WERI-Rb-1 (cell line): ENCODE measurements at regions not wholly inside any gene's neighbourhood (a gene's known extent, or its start where the extent isn't known, plus 50 kb on each side); places are given as distances from the start of the nearest gene placed in this dataset.

Source experiments
- DNase-seq: peaks from one replicate; pipeline ENCODE4 v3.0.0-alpha.2; 2020
- H3K27ac ChIP-seq: fragments of 250-450 bp; sonication (Bioruptor Pico); 2 replicates; pipeline ENCODE4 v1.5.1; 2020; ENCODE audit warnings: mild to moderate bottlenecking, moderate library complexity
- H3K27me3 ChIP-seq: fragments of 250-450 bp; sonication (Bioruptor Pico); 2 replicates; pipeline ENCODE4 v1.5.1; 2021; ENCODE audit warnings: mild to moderate bottlenecking, low read depth, moderate library complexity; ENCODE audit not compliant: insufficient read depth, severe bottlenecking
- H3K36me3 ChIP-seq: fragments of 250-450 bp; sonication (Bioruptor Pico); 2 replicates; pipeline ENCODE4 v1.5.1; 2020; ENCODE audit warnings: mild to moderate bottlenecking, moderate library complexity
- H3K4me3 ChIP-seq: 2 replicates; pipeline ENCODE4 v1.5.1; 2011; ENCODE audit warnings: low read depth, mild to moderate bottlenecking, control low read depth, low read length
- H3K9me3 ChIP-seq: fragments of 250-450 bp; sonication (Bioruptor Pico); 2 replicates; pipeline ENCODE4 v1.5.1; 2021; ENCODE audit warnings: mild to moderate bottlenecking, moderate library complexity; ENCODE audit not compliant: severe bottlenecking
- TF ChIP-seq, protein P1 (sequence below): IDR thresholded peaks from 2 replicates; pipeline ENCODE4 v1.5.1; 2011; ENCODE audit warnings: low read depth, mild to moderate bottlenecking, control low read depth, inconsistent platforms, low read length

DNA sequence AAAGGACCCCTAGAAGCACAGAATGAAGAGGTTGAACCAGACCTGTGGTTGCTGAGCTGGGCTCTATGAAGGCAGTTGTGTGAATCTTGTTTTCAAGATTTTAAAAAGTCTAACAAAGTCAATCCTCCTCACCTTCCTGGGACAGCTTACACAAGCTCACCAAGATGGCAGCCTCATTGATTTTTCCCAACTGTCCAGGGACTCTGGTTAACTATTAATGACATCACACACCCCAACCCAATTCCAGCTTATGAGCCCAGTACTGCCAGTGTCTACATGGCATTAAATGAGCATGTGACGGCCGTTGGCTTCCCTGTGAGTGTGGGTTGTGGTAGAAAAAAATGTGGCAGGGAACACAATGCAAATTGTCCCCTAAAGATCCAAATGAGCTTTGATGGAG lies 137.0 kb downstream of the CHST1 start:
- H3K9me3 ChIP-seq, result no peaks in the 10 kb centered on the region
- DNase-seq, result no peak
- no peak overlapping the region for H3K4me3 ChIP-seq
- H3K27me3 ChIP-seq, result no peaks in the 10 kb centered on the region
- H3K27ac ChIP-seq, result no peak overlapping the region
- TF ChIP-seq, protein P1, sequence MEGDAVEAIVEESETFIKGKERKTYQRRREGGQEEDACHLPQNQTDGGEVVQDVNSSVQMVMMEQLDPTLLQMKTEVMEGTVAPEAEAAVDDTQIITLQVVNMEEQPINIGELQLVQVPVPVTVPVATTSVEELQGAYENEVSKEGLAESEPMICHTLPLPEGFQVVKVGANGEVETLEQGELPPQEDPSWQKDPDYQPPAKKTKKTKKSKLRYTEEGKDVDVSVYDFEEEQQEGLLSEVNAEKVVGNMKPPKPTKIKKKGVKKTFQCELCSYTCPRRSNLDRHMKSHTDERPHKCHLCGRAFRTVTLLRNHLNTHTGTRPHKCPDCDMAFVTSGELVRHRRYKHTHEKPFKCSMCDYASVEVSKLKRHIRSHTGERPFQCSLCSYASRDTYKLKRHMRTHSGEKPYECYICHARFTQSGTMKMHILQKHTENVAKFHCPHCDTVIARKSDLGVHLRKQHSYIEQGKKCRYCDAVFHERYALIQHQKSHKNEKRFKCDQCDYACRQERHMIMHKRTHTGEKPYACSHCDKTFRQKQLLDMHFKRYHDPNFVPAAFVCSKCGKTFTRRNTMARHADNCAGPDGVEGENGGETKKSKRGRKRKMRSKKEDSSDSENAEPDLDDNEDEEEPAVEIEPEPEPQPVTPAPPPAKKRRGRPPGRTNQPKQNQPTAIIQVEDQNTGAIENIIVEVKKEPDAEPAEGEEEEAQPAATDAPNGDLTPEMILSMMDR, result no peak
- H3K36me3 ChIP-seq, result no peaks in the 10 kb centered on the region

DNA sequence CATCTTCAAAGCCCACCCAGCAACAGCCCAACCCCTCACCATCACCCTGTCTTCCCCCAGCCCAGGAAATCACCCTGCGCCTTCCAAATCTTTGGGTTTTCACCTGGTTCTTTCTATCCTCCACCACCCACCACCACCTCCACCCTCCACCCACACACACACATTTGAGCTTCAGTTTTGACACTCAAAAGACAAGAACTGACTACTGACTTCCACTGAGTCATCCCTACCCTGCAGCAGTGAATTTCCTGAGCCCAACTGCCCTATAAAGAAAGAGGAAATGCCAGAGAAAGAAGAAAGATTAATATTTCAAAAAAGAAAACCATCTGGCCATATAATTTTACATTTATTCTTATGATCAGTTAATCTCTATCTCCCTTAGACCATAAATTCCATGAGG lies 137.5 kb downstream of the CHST1 start:
- Histone ChIP-seq H3K4me3 (no peak overlapping the region), H3K27ac (no peak overlapping the region), H3K36me3 (no peaks in the 10 kb centered on the region), H3K27me3 (no peaks in the 10 kb centered on the region), H3K9me3 (no peaks in the 10 kb centered on the region)
- no peak for DNase-seq
- TF ChIP-seq, protein P1, result no peak

DNA sequence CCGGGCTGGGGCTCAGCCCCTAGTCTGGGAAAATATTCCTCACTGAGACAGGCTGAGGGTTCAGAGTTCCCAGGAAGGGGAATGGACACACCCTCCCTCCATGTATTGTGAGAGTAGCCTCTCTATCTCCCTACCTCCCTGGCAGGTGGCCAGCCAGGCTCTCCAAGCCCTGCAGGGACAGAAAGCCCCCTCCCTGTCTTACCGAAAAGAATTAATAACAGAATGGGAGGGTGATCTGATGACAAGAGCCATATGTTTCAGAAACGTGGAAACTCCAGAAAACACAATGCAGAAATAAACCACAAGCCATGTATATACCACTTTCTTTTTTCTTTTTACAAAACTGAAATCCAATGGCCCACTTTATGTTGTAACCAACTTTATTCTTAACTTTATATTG lies 140.0 kb downstream of the CHST1 start:
- H3K36me3 ChIP-seq, result no peaks in the 10 kb centered on the region
- DNase-seq, result peak; percentile 48
- peak overlapping the region; percentile 16; the same call in 1 of the 2 replicates for H3K27ac ChIP-seq
- TF ChIP-seq, protein P1, result no peak
- H3K27me3 ChIP-seq, result no peaks in the 10 kb centered on the region
- H3K9me3 ChIP-seq, result no peaks in the 10 kb centered on the region
- no peak overlapping the region for H3K4me3 ChIP-seq

DNA sequence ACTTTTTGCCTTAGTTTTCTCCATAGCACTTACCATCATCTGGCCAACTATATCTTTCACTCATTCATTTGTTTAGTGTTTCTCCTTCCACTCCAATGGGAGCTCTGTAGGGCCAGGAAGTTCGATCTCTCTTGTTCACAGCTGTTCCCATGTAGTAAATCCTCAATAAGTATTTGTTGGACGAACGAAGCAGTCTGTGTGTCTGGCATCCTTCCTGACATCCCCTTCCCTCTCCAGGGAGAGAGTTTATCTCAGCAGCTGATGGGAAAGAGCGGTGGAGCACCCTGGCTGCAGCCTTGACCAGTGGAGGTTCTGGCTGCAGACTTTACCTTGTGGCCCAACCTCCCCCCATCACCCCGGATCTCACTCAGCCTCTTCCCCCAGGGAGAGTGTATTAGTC lies 141.7 kb downstream of the CHST1 start:
- H3K27me3 ChIP-seq, result no peaks in the 10 kb centered on the region
- H3K36me3 ChIP-seq, result no peaks in the 10 kb centered on the region
- H3K9me3 ChIP-seq, result no peaks in the 10 kb centered on the region
- H3K4me3 ChIP-seq, result no peak overlapping the region
- TF ChIP-seq, protein P1, result no peak
- peak; percentile 9 for DNase-seq
- H3K27ac ChIP-seq, result no peak overlapping the region

DNA sequence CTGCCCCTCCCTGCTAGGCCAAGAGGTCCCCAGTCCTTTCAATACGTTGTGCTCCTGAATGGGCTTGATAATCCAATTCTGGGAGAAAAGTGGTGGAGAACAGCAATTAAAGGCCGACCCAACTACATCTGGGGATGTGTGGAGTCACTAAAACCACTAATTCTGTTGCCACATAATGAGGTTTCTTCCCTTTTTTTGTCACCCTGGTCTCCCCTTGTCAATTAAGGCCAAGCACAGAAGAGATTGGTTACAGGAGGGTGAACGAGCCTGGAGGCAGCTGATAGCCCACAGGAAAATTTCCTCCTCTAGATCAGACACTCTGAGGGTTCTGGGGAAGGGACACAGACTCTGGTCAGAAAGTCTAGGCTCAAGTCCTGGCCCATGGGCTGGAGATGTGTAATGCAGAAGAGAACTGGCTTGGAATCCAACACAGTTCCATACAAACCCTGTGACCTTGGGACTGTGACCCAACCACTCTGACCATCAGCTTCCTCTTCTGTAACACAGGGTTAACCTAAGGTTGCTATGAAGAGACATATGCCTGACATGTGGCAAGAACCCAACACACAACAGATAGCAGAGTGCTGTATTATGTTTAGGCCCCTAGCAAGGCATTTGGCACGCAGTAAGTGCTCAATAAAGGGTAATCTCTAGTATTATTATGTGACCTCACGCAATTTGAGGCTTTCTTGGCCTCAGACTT lies 146.4 kb downstream of the CHST1 start:
- no peak for DNase-seq
- no peaks in the 10 kb centered on the region for H3K9me3 ChIP-seq
- H3K27me3 ChIP-seq, result no peaks in the 10 kb centered on the region
- no peak overlapping the region for H3K4me3 ChIP-seq
- no peak overlapping the region for H3K27ac ChIP-seq
- no peaks in the 10 kb centered on the region for H3K36me3 ChIP-seq
- TF ChIP-seq, protein P1, result no peak

DNA sequence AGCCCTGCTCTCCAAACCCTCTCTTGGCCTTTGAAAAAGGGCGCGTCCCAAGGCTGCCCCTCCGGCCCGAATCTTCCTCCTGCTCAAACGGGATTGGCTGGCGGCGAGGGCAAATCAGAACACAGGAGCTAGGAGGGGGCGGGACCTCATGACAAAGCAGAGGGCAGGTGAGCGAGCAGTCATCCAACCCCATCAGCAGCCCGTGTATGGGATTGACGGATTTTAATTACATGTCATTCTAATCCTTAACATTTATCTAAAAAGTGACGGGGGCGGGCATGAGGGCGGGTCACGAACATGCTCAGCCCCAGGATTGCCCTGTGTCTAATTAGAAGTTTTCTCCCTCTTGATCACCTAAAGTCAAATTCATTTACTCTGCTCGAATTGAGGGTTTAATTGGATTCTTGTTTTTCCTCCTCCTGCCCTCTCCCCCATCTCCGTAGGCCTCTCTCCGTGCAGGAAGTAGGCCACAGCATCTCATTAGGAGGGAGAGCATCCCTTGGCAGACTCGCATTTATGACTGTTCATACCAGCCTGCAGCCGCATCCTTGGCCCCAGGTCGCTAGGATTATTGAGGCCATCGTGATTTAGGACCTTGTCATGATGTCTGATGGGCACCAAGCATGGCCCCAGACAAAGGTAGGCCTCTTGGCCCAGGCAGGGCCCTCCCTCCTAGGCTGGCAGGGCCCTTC lies 147.1 kb downstream of the CHST1 start:
- Histone ChIP-seq H3K9me3 (no peaks in the 10 kb centered on the region), H3K27ac (no peak overlapping the region), H3K27me3 (no peaks in the 10 kb centered on the region), H3K4me3 (no peak overlapping the region), H3K36me3 (no peaks in the 10 kb centered on the region)
- TF ChIP-seq, protein P1, result no peak
- DNase-seq, result no peak
